ENCODE measurements at regions not wholly inside any gene's neighbourhood (a gene's known extent, or its start where the extent isn't known, plus 50 kb on each side); places are given as distances from the start of the nearest gene placed in this dataset.

- Mint-ChIP-seq H3K27me3 (ENCODE audit: insufficient read depth, low read depth, poor library complexity) (no peaks in the 10 kb centered on the region), H3K36me3 (ENCODE audit: low read depth) (peaks cover 7% of the 10 kb centered on the region; the same call in 2 of the 3 replicates), H3K4me1 (no peaks in the 10 kb centered on the region), H3K9me3 (peaks cover 3% of the 10 kb centered on the region; the same call in 2 of the 3 replicates), H3K27ac (no peak overlapping the region), H3K4me3 (no peak overlapping the region)
- Histone ChIP-seq H3K4me2 (no peak overlapping the region), H3K27ac (ENCODE audit: low read depth) (no peak overlapping the region), H3K27me3 (ENCODE audit: insufficient read depth) (no peaks in the 10 kb centered on the region), H3K4me1 (ENCODE audit: insufficient read depth) (no peaks in the 10 kb centered on the region), H3K79me2 (replicated peaks; ENCODE audit: insufficient read depth) (no peaks in the 10 kb centered on the region), H2AFZ (no peak overlapping the region), H3K36me3 (ENCODE audit: insufficient read depth) (no peaks in the 10 kb centered on the region), H3K9me2 (ENCODE audit: insufficient read depth) (no peaks in the 10 kb centered on the region), H3K4me3 (no peak overlapping the region), H4K20me1 (replicated peaks; ENCODE audit: insufficient read depth) (no peaks in the 10 kb centered on the region), H3F3A (replicated peaks; ENCODE audit: low read depth) (no peaks in the 10 kb centered on the region)
- DNase-seq (ENCODE audit: low spot score) (no peak), ATAC-seq (no peak)
- TF ChIP-seq ZNF462 (CRISPR knock-in tag; IDR thresholded peaks at IDR 0.05) (no peak), ETS1 (IDR thresholded peaks at IDR 0.05) (no peak), POLR2AphosphoS5 (IDR thresholded peaks at IDR 0.05; ENCODE audit: low read depth) (no peak), ZNF114 (CRISPR knock-in tag; IDR thresholded peaks at IDR 0.05) (no peak), JUNB (IDR thresholded peaks at IDR 0.05; ENCODE audit: unreplicated experiment) (no peak), STAT1 (IDR thresholded peaks at IDR 0.05; ENCODE audit: unreplicated experiment) (no peak), ZNF331 (CRISPR knock-in tag; IDR thresholded peaks at IDR 0.05; ENCODE audit: low read depth) (no peak)
Observed at GRCh38 chrY:15324189-15324588, 799.9 kb downstream of the NLGN4Y start.
